ENCODE measurements at regions not wholly inside any gene's neighbourhood (a gene's known extent, or its start where the extent isn't known, plus 50 kb on each side); places are given as distances from the start of the nearest gene placed in this dataset.
"Not testable (repeated sequence)": the region's sequence is repeated elsewhere in the genome, so short reads cannot be mapped to it uniquely, and the experiment has no call there.

- no peak overlapping the region for H2AFZ ChIP-seq (ENCODE audit: low read length)
- no peak overlapping the region for H3K4me3 ChIP-seq (replicated peaks in 1 of 3; ENCODE audit: insufficient read depth in 1 of 3, low read depth in 2 of 3, low read length in 3 of 3)
- FAIRE-seq: no peak
- H3K9me3 ChIP-seq (ENCODE audit: low read length): peaks cover 67% of the 10 kb centered on the region
- DNase-seq (ENCODE audit: low spot score): no peak
- in situ Hi-C loops (cut with HindIII; ENCODE audit: extremely low pct_ligation_motif_present, low pct_unique_long_range_greater_than_20kb): no loop called here
- BruUV-seq (replicated peaks): no TSS peak
- no peaks in the 10 kb centered on the region for H3K36me3 ChIP-seq (replicated peaks in 1 of 2; ENCODE audit: control insufficient read depth in 1 of 2, insufficient read depth in 2 of 2, low read length in 2 of 2)
- intact Hi-C loops (cut with micrococcal nuclease; ENCODE audit: unreplicated experiment): no loop called here
- H3K79me2 ChIP-seq (ENCODE audit: insufficient read depth, low read length): no peaks in the 10 kb centered on the region
- WGBS (ENCODE audit: low lambda C conversion rate): 10% methylated on average over 5 of the region's 5 CpGs
- no peak for TF ChIP-seq CENPT (CRISPR knock-in tag; IDR thresholded peaks at IDR 0.05; ENCODE audit: low read depth)
- TF ChIP-seq ZNF383 (CRISPR knock-in tag; IDR thresholded peaks at IDR 0.05; ENCODE audit: borderline replicate concordance): no peak
- TF ChIP-seq SIN3A (IDR thresholded peaks at IDR 0.05; ENCODE audit: borderline replicate concordance, low read depth, low read length): no peak
- no peak for TF ChIP-seq GPN1 (CRISPR knock-in tag; IDR thresholded peaks at IDR 0.05; ENCODE audit: borderline replicate concordance)
- no peak for TF ChIP-seq FOXC1 (CRISPR knock-in tag; IDR thresholded peaks at IDR 0.05; ENCODE audit: borderline replicate concordance)
- no peak for TF ChIP-seq ISL2 (CRISPR knock-in tag; IDR thresholded peaks at IDR 0.05)
- TF ChIP-seq ZNF205 (CRISPR knock-in tag; IDR thresholded peaks at IDR 0.05): no peak
- TF ChIP-seq PBX2 (CRISPR knock-in tag; IDR thresholded peaks at IDR 0.05): no peak
- TF ChIP-seq PHF8 (CRISPR knock-in tag; IDR thresholded peaks at IDR 0.05): no peak
- TF ChIP-seq ZNF496 (CRISPR knock-in tag; IDR thresholded peaks at IDR 0.05; ENCODE audit: insufficient replicate concordance): no peak
- TF ChIP-seq DMAP1 (CRISPR knock-in tag; IDR thresholded peaks at IDR 0.05): no peak
- no peak for TF ChIP-seq ZNF589 (CRISPR knock-in tag; conservative IDR thresholded peaks at IDR 0.05)
- H3K27me3 ChIP-seq (ENCODE audit: control insufficient read depth in 1 of 2, insufficient read depth in 2 of 2, low read length in 2 of 2): no peaks in the 10 kb centered on the region
- H3K4me2 ChIP-seq (ENCODE audit: low read depth, low read length): no peak overlapping the region
- no peak for ATAC-seq
- ChIA-PET CTCF (ENCODE audit: low intra/inter-chr PET ratio, low total read pairs) (no interaction called here), POLR2A (no interaction called here)
- no peaks in the 10 kb centered on the region for H4K20me1 ChIP-seq (ENCODE audit: insufficient read depth, low read length)
- no peaks in the 10 kb centered on the region for H3K4me1 ChIP-seq (ENCODE audit: insufficient read depth, low read length)
- H3K27ac ChIP-seq (ENCODE audit: extremely low read length, insufficient read depth, low read length): no peak overlapping the region
- H3K9ac ChIP-seq (ENCODE audit: insufficient read depth, low read depth, low read length): no peak overlapping the region
These were observed 997.4 kb upstream of the GYPC start for GRCh38 chr2:125658583-125658982.

GRCh38 chr2:125660369-125660768 is 995.6 kb upstream of the GYPC start:
- DNase-seq (ENCODE audit: low spot score); FAIRE-seq; H3K27me3 ChIP-seq (ENCODE audit: control insufficient read depth in 1 of 2, insufficient read depth in 2 of 2, low read length in 2 of 2); H3K4me2 ChIP-seq (ENCODE audit: low read depth, low read length); intact Hi-C loops (cut with micrococcal nuclease; ENCODE audit: unreplicated experiment); H3K4me3 ChIP-seq (replicated peaks in 1 of 3; ENCODE audit: insufficient read depth in 1 of 3, low read depth in 2 of 3, low read length in 3 of 3); in situ Hi-C loops (cut with HindIII; ENCODE audit: extremely low pct_ligation_motif_present, low pct_unique_long_range_greater_than_20kb); BruUV-seq (replicated peaks); ATAC-seq; H4K20me1 ChIP-seq (ENCODE audit: insufficient read depth, low read length); CTCF ChIA-PET (ENCODE audit: low intra/inter-chr PET ratio, low total read pairs); H3K79me2 ChIP-seq (ENCODE audit: insufficient read depth, low read length); H3K4me1 ChIP-seq (ENCODE audit: insufficient read depth, low read length); H3K27ac ChIP-seq (ENCODE audit: extremely low read length, insufficient read depth, low read length); H2AFZ ChIP-seq (ENCODE audit: low read length); H3K9ac ChIP-seq (ENCODE audit: insufficient read depth, low read depth, low read length); POLR2A ChIA-PET; H3K36me3 ChIP-seq (replicated peaks in 1 of 2; ENCODE audit: control insufficient read depth in 1 of 2, insufficient read depth in 2 of 2, low read length in 2 of 2): not testable (repeated sequence)
- WGBS (ENCODE audit: low lambda C conversion rate): 7% methylated on average over 1 of the region's 1 CpG
- H3K9me3 ChIP-seq (ENCODE audit: low read length): peaks cover 74% of the 10 kb centered on the region

All from HepG2 (cell line).